Neural cell (in vitro differentiated cells): ENCODE measurements at regions not wholly inside any gene's neighbourhood (a gene's known extent, or its start where the extent isn't known, plus 50 kb on each side); places are given as distances from the start of the nearest gene placed in this dataset.

Experiments used
- H2AFZ ChIP-seq: fragments of 200-600, 300-800 bp; sonication (generic), shearing (Covaris generic); 2 replicates; pipeline ENCODE4 v1.6.0; 2014; ENCODE audit warnings: low read depth, mild to moderate bottlenecking, antibody characterized with exemption, low read length, moderate library complexity
- H3F3A ChIP-seq: fragments of 200-600 bp; shearing (Covaris generic); 2 replicates; pipeline ENCODE4 v1.6.1; 2016; ENCODE audit warnings: mild to moderate bottlenecking, moderate library complexity, mixed read lengths, antibody characterized with exemption, low read length; ENCODE audit not compliant: insufficient read depth, poor library complexity, severe bottlenecking
- H3K27ac ChIP-seq: fragments of 200-600, 300-800 bp; sonication (generic), shearing (Covaris generic); 2 replicates; pipeline ENCODE4 v1.5.1; 2014; ENCODE audit warnings: mild to moderate bottlenecking, low read length, moderate library complexity
- H3K27me3 ChIP-seq: fragments of 300-800, 200-600 bp; sonication (generic), shearing (Covaris generic); 2 replicates; pipeline ENCODE4 v1.6.0; 2014; ENCODE audit warnings: mild to moderate bottlenecking, low read depth, low read length, moderate library complexity; ENCODE audit not compliant: insufficient read depth
- H3K36me3 ChIP-seq: fragments of 300-800, 200-600 bp; sonication (generic), shearing (Covaris generic); 2 replicates; pipeline ENCODE4 v1.5.1; 2014; ENCODE audit warnings: mild to moderate bottlenecking, antibody characterized with exemption, low read length, moderate library complexity; ENCODE audit not compliant: insufficient read depth
- H3K4me2 ChIP-seq: fragments of 300-800, 200-600 bp; sonication (generic), shearing (Covaris generic); 2 replicates; pipeline ENCODE4 v1.6.0; 2014; ENCODE audit warnings: mild to moderate bottlenecking, low read length
- H3K4me3 ChIP-seq: fragments of 300-800, 200-600 bp; sonication (generic), shearing (Covaris generic); 2 replicates; pipeline ENCODE4 v1.5.1; 2014; ENCODE audit warnings: mild to moderate bottlenecking, low read length, moderate library complexity
- H3K79me2 ChIP-seq: fragments of 200-600 bp; shearing (Covaris generic); replicated peaks from 2 replicates; pipeline ENCODE4 v1.6.0; 2014; ENCODE audit warnings: mild to moderate bottlenecking, low read length, moderate library complexity; ENCODE audit not compliant: insufficient read depth
- H3K9ac ChIP-seq: fragments of 300-800, 200-600 bp; sonication (generic), shearing (Covaris generic); 2 replicates; pipeline ENCODE4 v1.6.1; 2016; ENCODE audit warnings: mild to moderate bottlenecking, low read length, mixed read lengths
- H3K9me2 ChIP-seq: fragments of 200-600 bp; shearing (Covaris generic); 2 replicates; pipeline ENCODE4 v1.6.1; 2016; ENCODE audit warnings: mild to moderate bottlenecking, low read length, mixed read lengths; ENCODE audit not compliant: insufficient read depth
- H3K9me3 ChIP-seq: fragments of 200-600, 300-800 bp; sonication (generic), shearing (Covaris generic); 2 replicates; pipeline ENCODE4 v1.6.1; 2016; ENCODE audit warnings: mild to moderate bottlenecking, mixed run types, low read length, moderate library complexity, mixed read lengths
- H4K20me1 ChIP-seq: fragments of 200-600 bp; shearing (Covaris generic); 2 replicates; pipeline ENCODE4 v1.6.1; 2016; ENCODE audit warnings: mild to moderate bottlenecking, mixed run types; ENCODE audit not compliant: insufficient read depth
- RAD21 ChIP-seq: fragments of 450-650 bp; conservative IDR thresholded peaks from 2 replicates; pipeline ENCODE4 v1.6.1; 2014; ENCODE audit warnings: antibody characterized with exemption, mild to moderate bottlenecking, moderate library complexity
- TAF1 ChIP-seq: IDR thresholded peaks from 2 replicates; pipeline ENCODE4 v1.6.1; 2012; ENCODE audit warnings: low read depth
- TF ChIP-seq, protein P1 (sequence below): IDR thresholded peaks from 2 replicates; pipeline ENCODE4 v1.6.1; 2012; ENCODE audit warnings: borderline replicate concordance
- TF ChIP-seq, protein P2 (sequence below): fragments of 450-650 bp; IDR thresholded peaks from 2 replicates; pipeline ENCODE4 v1.5.1; 2014; ENCODE audit warnings: antibody characterized with exemption, mild to moderate bottlenecking, moderate library complexity; ENCODE audit not compliant: poor library complexity, severe bottlenecking

DNA sequence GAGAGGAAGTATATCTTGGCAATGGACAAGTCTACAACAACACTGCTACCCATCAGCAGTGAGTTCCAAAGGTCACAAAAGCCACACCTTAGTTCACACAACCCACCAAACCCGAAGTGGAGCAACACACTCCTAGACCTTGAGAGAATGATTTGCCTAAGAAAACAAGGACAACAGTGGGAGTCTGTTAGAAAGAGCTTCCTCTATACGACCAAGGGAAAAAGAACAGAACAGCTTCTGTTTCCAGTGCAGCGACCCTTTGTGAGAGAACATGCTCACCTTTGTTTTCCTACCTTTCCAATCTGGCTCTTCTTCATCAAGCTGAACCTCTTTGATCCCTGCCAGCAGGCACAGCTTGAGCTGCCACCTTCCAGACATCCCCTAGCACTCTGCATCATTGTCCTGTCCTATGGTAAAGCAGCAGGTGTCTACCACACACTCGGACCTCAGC is 56.7 kb upstream of the PALMD start:
- TF ChIP-seq TAF1: no peak
- H3K4me3 ChIP-seq: no peak overlapping the region
- no peaks in the 10 kb centered on the region for H3K79me2 ChIP-seq
- H3K27ac ChIP-seq: no peak overlapping the region
- H4K20me1 ChIP-seq: no peaks in the 10 kb centered on the region
- no peaks in the 10 kb centered on the region for H3K27me3 ChIP-seq
- no peaks in the 10 kb centered on the region for H3K9me2 ChIP-seq
- no peaks in the 10 kb centered on the region for H3K9me3 ChIP-seq
- no peak overlapping the region for H2AFZ ChIP-seq
- H3K36me3 ChIP-seq: no peaks in the 10 kb centered on the region
- H3K4me2 ChIP-seq: no peak overlapping the region
- H3K9ac ChIP-seq: no peak overlapping the region
- no peaks in the 10 kb centered on the region for H3F3A ChIP-seq

DNA sequence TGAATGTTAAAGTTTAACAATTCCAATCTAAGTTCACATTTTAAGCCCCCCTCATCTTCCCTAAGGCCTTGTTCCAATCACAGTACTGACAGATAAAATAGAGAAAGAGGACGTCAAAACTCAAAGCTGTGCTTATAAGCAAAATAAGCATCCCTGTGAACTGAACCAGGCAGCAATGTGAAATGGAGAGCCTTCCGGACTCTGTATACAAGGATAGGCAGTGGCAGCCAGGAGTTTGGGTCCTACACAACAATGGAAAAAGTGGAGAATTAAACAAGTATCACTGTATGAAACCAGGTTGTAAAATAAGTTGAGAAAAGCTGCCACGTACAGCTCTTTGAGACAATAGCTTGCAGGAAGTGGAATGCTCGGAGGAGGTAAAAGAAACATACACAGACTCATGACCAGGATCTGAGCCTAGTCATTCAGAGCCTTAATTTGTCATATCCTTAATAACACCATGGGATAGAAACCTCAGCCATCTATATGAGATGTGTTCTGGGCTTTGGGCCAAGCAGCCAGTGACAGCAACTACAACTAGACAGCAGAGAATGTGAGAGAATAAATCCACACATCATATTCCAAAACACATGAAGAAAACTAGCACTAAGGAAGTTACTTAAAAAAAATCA is 55.2 kb upstream of the PALMD start:
- no peak overlapping the region for H3K4me3 ChIP-seq
- no peaks in the 10 kb centered on the region for H4K20me1 ChIP-seq
- TF ChIP-seq, protein P1, sequence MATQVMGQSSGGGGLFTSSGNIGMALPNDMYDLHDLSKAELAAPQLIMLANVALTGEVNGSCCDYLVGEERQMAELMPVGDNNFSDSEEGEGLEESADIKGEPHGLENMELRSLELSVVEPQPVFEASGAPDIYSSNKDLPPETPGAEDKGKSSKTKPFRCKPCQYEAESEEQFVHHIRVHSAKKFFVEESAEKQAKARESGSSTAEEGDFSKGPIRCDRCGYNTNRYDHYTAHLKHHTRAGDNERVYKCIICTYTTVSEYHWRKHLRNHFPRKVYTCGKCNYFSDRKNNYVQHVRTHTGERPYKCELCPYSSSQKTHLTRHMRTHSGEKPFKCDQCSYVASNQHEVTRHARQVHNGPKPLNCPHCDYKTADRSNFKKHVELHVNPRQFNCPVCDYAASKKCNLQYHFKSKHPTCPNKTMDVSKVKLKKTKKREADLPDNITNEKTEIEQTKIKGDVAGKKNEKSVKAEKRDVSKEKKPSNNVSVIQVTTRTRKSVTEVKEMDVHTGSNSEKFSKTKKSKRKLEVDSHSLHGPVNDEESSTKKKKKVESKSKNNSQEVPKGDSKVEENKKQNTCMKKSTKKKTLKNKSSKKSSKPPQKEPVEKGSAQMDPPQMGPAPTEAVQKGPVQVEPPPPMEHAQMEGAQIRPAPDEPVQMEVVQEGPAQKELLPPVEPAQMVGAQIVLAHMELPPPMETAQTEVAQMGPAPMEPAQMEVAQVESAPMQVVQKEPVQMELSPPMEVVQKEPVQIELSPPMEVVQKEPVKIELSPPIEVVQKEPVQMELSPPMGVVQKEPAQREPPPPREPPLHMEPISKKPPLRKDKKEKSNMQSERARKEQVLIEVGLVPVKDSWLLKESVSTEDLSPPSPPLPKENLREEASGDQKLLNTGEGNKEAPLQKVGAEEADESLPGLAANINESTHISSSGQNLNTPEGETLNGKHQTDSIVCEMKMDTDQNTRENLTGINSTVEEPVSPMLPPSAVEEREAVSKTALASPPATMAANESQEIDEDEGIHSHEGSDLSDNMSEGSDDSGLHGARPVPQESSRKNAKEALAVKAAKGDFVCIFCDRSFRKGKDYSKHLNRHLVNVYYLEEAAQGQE: no peak
- no peak for TF ChIP-seq RAD21
- no peaks in the 10 kb centered on the region for H3K36me3 ChIP-seq
- H3F3A ChIP-seq: no peaks in the 10 kb centered on the region
- H3K9me3 ChIP-seq: no peaks in the 10 kb centered on the region
- no peaks in the 10 kb centered on the region for H3K9me2 ChIP-seq
- no peaks in the 10 kb centered on the region for H3K79me2 ChIP-seq
- no peak overlapping the region for H3K4me2 ChIP-seq
- H3K27me3 ChIP-seq: no peaks in the 10 kb centered on the region
- no peak overlapping the region for H2AFZ ChIP-seq
- no peak overlapping the region for H3K9ac ChIP-seq
- no peak overlapping the region for H3K27ac ChIP-seq

DNA sequence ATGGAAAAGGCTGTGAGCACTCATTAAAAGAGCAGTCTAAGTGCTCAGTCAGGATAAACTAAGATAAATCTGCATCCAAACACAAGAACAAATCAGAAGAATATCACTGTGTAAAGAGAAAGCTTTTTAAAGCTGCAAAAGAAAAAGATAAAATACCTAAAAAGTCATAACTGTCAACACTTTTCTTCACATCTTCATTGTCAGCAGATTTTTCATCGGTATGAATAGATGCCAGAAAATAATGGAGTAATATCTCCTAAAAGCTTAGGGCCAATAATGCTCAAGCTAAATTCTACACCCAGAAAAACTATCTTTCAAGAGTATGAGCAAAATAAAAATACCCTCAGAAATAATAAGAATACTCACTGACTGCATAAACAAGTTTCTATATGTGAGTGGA is 54.0 kb upstream of the PALMD start:
- Histone ChIP-seq H3K27ac (no peak overlapping the region), H2AFZ (no peak overlapping the region), H3K9me3 (no peaks in the 10 kb centered on the region), H3K4me3 (no peak overlapping the region), H3K36me3 (no peaks in the 10 kb centered on the region), H4K20me1 (no peaks in the 10 kb centered on the region), H3K9ac (no peak overlapping the region), H3K27me3 (no peaks in the 10 kb centered on the region), H3K4me2 (no peak overlapping the region), H3F3A (no peaks in the 10 kb centered on the region), H3K79me2 (no peaks in the 10 kb centered on the region), H3K9me2 (no peaks in the 10 kb centered on the region)
- TF ChIP-seq, protein P2, sequence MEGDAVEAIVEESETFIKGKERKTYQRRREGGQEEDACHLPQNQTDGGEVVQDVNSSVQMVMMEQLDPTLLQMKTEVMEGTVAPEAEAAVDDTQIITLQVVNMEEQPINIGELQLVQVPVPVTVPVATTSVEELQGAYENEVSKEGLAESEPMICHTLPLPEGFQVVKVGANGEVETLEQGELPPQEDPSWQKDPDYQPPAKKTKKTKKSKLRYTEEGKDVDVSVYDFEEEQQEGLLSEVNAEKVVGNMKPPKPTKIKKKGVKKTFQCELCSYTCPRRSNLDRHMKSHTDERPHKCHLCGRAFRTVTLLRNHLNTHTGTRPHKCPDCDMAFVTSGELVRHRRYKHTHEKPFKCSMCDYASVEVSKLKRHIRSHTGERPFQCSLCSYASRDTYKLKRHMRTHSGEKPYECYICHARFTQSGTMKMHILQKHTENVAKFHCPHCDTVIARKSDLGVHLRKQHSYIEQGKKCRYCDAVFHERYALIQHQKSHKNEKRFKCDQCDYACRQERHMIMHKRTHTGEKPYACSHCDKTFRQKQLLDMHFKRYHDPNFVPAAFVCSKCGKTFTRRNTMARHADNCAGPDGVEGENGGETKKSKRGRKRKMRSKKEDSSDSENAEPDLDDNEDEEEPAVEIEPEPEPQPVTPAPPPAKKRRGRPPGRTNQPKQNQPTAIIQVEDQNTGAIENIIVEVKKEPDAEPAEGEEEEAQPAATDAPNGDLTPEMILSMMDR: no peak
- TF ChIP-seq TAF1 (no peak), RAD21 (no peak)
